ENCODE measurements at regions not wholly inside any gene's neighbourhood (a gene's known extent, or its start where the extent isn't known, plus 50 kb on each side); places are given as distances from the start of the nearest gene placed in this dataset.

DNA sequence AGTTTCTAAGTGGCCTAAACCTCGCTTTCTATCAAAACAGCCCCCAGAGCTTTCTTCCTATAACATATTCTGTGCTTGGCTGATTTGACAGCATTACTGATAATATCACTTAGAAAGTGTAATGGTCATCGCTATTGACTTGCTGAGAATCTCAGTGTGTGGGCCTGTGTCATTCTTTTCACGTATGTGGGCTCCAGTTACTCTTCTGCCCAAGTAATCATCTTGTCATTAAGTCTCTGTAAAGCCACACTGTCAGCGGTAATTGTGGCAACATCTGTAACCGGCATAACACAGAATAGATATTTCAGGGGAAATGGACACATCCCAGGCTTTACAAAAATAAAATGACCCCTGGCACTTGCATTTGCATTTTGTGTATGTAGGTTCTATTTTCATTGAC, 313.6 kb upstream of the LMCD1 start:
- TF ChIP-seq POLR2AphosphoS5 (IDR thresholded peaks at IDR 0.05; ENCODE audit: low read depth, low read length) = no peak
- TF ChIP-seq REST (IDR thresholded peaks at IDR 0.05; ENCODE audit: insufficient read depth in 1 of 2, low read depth in 2 of 2, low read length in 1 of 2) = no peak
- TF ChIP-seq, protein P1, sequence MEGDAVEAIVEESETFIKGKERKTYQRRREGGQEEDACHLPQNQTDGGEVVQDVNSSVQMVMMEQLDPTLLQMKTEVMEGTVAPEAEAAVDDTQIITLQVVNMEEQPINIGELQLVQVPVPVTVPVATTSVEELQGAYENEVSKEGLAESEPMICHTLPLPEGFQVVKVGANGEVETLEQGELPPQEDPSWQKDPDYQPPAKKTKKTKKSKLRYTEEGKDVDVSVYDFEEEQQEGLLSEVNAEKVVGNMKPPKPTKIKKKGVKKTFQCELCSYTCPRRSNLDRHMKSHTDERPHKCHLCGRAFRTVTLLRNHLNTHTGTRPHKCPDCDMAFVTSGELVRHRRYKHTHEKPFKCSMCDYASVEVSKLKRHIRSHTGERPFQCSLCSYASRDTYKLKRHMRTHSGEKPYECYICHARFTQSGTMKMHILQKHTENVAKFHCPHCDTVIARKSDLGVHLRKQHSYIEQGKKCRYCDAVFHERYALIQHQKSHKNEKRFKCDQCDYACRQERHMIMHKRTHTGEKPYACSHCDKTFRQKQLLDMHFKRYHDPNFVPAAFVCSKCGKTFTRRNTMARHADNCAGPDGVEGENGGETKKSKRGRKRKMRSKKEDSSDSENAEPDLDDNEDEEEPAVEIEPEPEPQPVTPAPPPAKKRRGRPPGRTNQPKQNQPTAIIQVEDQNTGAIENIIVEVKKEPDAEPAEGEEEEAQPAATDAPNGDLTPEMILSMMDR (IDR thresholded peaks at IDR 0.05) = no peak
- TF ChIP-seq TCF7L2 (IDR thresholded peaks at IDR 0.05; ENCODE audit: low read depth, low read length) = no peak
- TF ChIP-seq SIN3A (IDR thresholded peaks at IDR 0.05; ENCODE audit: borderline replicate concordance, insufficient read depth, low read depth, low read length) = no peak
